HepG2 (cell line): ENCODE measurements at regions not wholly inside any gene's neighbourhood (a gene's known extent, or its start where the extent isn't known, plus 50 kb on each side); places are given as distances from the start of the nearest gene placed in this dataset.

Source experiments
- TEAD2 ChIP-seq: sonication (generic); formaldehyde crosslinking; IDR thresholded peaks from 2 replicates; pipeline ENCODE4 v1.9.0; 2021; ENCODE audit warnings: missing genetic modification reagents
- TF ChIP-seq, protein P1 (sequence below): sonication (generic); formaldehyde crosslinking; IDR thresholded peaks from 2 replicates; pipeline ENCODE4 v1.4.0; 2020; ENCODE audit warnings: low read depth, missing genetic modification reagents

DNA sequence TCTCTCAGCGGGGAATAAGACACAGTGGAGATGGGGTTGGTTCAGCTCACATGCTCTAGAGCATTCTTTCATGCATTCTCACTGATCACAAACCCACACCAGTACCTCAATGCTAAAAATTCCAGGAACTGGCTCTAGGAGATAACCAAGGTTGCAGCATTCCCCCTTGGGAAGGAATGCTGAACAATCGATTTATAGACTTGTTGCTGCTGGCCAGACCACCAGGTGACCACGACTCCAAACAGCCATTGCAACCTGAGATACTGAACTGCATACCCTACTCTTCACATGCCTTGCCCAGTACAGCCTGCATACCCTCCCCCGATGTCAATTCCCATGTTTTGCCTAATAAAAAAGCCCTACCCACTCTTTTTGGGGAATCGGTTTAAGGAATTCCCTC is 75.1 kb upstream of the GPRC5B start:
- TF ChIP-seq TEAD2 (CRISPR knock-in tag): no peak
- TF ChIP-seq, protein P1, sequence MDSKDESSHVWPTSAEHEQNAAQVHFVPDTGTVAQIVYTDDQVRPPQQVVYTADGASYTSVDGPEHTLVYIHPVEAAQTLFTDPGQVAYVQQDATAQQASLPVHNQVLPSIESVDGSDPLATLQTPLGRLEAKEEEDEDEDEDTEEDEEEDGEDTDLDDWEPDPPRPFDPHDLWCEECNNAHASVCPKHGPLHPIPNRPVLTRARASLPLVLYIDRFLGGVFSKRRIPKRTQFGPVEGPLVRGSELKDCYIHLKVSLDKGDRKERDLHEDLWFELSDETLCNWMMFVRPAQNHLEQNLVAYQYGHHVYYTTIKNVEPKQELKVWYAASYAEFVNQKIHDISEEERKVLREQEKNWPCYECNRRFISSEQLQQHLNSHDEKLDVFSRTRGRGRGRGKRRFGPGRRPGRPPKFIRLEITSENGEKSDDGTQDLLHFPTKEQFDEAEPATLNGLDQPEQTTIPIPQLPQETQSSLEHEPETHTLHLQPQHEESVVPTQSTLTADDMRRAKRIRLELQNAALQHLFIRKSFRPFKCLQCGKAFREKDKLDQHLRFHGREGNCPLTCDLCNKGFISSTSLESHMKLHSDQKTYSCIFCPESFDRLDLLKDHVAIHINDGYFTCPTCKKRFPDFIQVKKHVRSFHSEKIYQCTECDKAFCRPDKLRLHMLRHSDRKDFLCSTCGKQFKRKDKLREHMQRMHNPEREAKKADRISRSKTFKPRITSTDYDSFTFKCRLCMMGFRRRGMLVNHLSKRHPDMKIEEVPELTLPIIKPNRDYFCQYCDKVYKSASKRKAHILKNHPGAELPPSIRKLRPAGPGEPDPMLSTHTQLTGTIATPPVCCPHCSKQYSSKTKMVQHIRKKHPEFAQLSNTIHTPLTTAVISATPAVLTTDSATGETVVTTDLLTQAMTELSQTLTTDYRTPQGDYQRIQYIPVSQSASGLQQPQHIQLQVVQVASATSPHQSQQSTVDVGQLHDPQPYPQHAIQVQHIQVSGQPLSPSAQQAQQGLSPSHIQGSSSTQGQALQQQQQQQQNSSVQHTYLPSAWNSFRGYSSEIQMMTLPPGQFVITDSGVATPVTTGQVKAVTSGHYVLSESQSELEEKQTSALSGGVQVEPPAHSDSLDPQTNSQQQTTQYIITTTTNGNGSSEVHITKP: no peak
